ENCODE measurements at regions not wholly inside any gene's neighbourhood (a gene's known extent, or its start where the extent isn't known, plus 50 kb on each side); places are given as distances from the start of the nearest gene placed in this dataset.

- TF ChIP-seq, protein P1, sequence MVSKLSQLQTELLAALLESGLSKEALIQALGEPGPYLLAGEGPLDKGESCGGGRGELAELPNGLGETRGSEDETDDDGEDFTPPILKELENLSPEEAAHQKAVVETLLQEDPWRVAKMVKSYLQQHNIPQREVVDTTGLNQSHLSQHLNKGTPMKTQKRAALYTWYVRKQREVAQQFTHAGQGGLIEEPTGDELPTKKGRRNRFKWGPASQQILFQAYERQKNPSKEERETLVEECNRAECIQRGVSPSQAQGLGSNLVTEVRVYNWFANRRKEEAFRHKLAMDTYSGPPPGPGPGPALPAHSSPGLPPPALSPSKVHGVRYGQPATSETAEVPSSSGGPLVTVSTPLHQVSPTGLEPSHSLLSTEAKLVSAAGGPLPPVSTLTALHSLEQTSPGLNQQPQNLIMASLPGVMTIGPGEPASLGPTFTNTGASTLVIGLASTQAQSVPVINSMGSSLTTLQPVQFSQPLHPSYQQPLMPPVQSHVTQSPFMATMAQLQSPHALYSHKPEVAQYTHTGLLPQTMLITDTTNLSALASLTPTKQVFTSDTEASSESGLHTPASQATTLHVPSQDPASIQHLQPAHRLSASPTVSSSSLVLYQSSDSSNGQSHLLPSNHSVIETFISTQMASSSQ (IDR thresholded peaks at IDR 0.05; ENCODE audit: low read depth), result no peak
- TF ChIP-seq, protein P1 (CRISPR knock-in tag; IDR thresholded peaks at IDR 0.05; ENCODE audit: borderline replicate concordance), result no peak
- no peak for TF ChIP-seq ZNF235 (CRISPR knock-in tag; IDR thresholded peaks at IDR 0.05; ENCODE audit: borderline replicate concordance)
- TF ChIP-seq ATF7-NPFF (CRISPR knock-in tag; IDR thresholded peaks at IDR 0.05; ENCODE audit: low read depth), result no peak
- no peak for TF ChIP-seq DRAP1 (CRISPR knock-in tag; IDR thresholded peaks at IDR 0.05)
- no peak for TF ChIP-seq MEF2D (CRISPR knock-in tag; IDR thresholded peaks at IDR 0.05)
- TF ChIP-seq NFE2 (CRISPR knock-in tag; IDR thresholded peaks at IDR 0.05), result no peak
- no peak for TF ChIP-seq ZNF280D (CRISPR knock-in tag; IDR thresholded peaks at IDR 0.05)
- no peak for TF ChIP-seq ZNF674 (CRISPR knock-in tag; IDR thresholded peaks at IDR 0.05; ENCODE audit: low read depth)
- TF ChIP-seq MED1 (CRISPR knock-in tag; IDR thresholded peaks at IDR 0.05), result peak; percentile 39; the same call in 1 of the 2 replicates
- TF ChIP-seq TOE1 (CRISPR knock-in tag; IDR thresholded peaks at IDR 0.05), result no peak
- TF ChIP-seq ZFY (CRISPR knock-in tag; IDR thresholded peaks at IDR 0.05), result no peak
- no peak for TF ChIP-seq AGO1 (IDR thresholded peaks at IDR 0.05; ENCODE audit: low read depth, low read length, poor library complexity, severe bottlenecking)
- TF ChIP-seq, protein P2, sequence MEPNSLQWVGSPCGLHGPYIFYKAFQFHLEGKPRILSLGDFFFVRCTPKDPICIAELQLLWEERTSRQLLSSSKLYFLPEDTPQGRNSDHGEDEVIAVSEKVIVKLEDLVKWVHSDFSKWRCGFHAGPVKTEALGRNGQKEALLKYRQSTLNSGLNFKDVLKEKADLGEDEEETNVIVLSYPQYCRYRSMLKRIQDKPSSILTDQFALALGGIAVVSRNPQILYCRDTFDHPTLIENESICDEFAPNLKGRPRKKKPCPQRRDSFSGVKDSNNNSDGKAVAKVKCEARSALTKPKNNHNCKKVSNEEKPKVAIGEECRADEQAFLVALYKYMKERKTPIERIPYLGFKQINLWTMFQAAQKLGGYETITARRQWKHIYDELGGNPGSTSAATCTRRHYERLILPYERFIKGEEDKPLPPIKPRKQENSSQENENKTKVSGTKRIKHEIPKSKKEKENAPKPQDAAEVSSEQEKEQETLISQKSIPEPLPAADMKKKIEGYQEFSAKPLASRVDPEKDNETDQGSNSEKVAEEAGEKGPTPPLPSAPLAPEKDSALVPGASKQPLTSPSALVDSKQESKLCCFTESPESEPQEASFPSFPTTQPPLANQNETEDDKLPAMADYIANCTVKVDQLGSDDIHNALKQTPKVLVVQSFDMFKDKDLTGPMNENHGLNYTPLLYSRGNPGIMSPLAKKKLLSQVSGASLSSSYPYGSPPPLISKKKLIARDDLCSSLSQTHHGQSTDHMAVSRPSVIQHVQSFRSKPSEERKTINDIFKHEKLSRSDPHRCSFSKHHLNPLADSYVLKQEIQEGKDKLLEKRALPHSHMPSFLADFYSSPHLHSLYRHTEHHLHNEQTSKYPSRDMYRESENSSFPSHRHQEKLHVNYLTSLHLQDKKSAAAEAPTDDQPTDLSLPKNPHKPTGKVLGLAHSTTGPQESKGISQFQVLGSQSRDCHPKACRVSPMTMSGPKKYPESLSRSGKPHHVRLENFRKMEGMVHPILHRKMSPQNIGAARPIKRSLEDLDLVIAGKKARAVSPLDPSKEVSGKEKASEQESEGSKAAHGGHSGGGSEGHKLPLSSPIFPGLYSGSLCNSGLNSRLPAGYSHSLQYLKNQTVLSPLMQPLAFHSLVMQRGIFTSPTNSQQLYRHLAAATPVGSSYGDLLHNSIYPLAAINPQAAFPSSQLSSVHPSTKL (CRISPR knock-in tag; IDR thresholded peaks at IDR 0.05), result 0 out of 2 replicates have a peak, but pooled peaks have one; percentile 34
- TF ChIP-seq SIN3B (IDR thresholded peaks at IDR 0.05; ENCODE audit: low read length), result no peak
Measured at GRCh38 chr16:52384378-52384777, 162.6 kb downstream of the TOX3 start (continued).
